ENCODE measurements at regions not wholly inside any gene's neighbourhood (a gene's known extent, or its start where the extent isn't known, plus 50 kb on each side); places are given as distances from the start of the nearest gene placed in this dataset.
A peak's percentile ranks its signal among the peaks of the same experiment; 100 is the strongest.

DNA sequence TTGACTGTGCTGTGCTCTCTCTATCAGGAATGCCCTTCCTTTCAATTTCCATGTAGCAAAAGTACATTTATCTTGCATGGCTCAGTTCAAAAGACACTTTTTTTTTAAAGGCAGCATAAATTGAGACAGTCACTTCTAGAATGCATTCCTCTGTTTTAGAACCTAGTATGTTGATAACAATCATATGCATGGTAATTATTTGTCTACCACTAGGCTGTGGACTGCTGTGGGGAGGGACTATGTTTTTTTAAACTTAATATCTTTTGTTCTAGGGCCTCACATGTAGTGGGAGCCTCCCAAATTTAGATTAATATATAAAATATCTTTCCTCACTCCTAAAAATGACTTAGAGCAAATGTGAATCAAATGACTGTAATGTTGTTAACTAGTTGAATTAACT, 269.9 kb downstream of the MEIS1 start:
- no peak overlapping the region for H3K4me3 ChIP-seq (ENCODE audit: low read length)
- no peaks in the 10 kb centered on the region for H3K9me3 ChIP-seq (ENCODE audit: control insufficient read depth, low read length)
- no peaks in the 10 kb centered on the region for H3K9me3 Mint-ChIP-seq
- no peaks in the 10 kb centered on the region for H3K27me3 Mint-ChIP-seq (ENCODE audit: insufficient read depth)
- H3K4me1 Mint-ChIP-seq: peaks cover 8% of the 10 kb centered on the region
- TF ChIP-seq, protein P1, sequence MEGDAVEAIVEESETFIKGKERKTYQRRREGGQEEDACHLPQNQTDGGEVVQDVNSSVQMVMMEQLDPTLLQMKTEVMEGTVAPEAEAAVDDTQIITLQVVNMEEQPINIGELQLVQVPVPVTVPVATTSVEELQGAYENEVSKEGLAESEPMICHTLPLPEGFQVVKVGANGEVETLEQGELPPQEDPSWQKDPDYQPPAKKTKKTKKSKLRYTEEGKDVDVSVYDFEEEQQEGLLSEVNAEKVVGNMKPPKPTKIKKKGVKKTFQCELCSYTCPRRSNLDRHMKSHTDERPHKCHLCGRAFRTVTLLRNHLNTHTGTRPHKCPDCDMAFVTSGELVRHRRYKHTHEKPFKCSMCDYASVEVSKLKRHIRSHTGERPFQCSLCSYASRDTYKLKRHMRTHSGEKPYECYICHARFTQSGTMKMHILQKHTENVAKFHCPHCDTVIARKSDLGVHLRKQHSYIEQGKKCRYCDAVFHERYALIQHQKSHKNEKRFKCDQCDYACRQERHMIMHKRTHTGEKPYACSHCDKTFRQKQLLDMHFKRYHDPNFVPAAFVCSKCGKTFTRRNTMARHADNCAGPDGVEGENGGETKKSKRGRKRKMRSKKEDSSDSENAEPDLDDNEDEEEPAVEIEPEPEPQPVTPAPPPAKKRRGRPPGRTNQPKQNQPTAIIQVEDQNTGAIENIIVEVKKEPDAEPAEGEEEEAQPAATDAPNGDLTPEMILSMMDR (conservative IDR thresholded peaks at IDR 0.05): no peak
- H3K4me3 Mint-ChIP-seq: no peak overlapping the region
- no peak for DNase-seq
- no peaks in the 10 kb centered on the region for H3K36me3 ChIP-seq (ENCODE audit: control insufficient read depth, insufficient read depth, low read length)
- no peak overlapping the region for H3K27ac ChIP-seq (ENCODE audit: low read depth, low read length)
- no peaks in the 10 kb centered on the region for H3K36me3 Mint-ChIP-seq (ENCODE audit: low read depth)
- H3K27ac Mint-ChIP-seq: no peak overlapping the region
- no peaks in the 10 kb centered on the region for H3K27me3 ChIP-seq (ENCODE audit: control insufficient read depth, insufficient read depth, low read length, poor library complexity, severe bottlenecking)
- no peak overlapping the region for H3K9ac ChIP-seq (ENCODE audit: extremely low read depth, low read length, poor library complexity, severe bottlenecking)
- no peaks in the 10 kb centered on the region for H3K4me1 ChIP-seq (ENCODE audit: control insufficient read depth, insufficient read depth, low read length)

DNA sequence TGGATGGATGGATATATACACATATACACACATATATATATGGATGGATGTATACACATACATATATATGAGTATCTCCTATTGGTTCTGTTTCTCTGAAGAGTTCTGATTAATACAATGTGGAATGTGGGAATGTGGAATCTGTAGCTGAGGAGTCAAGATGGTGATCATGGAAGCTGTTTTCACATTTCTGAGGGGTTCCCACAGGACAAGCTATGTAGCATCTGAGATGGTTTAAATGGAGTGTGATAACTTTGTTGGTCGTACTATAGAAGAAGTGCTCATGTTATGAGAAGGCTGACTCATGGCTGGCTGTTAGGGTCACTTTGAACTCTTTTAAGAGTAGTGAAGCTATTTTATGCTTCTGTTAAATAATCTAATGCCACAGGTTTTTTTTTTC, 279.7 kb downstream of the MEIS1 start:
- Histone ChIP-seq H3K9me3 (ENCODE audit: control insufficient read depth, low read length) (no peaks in the 10 kb centered on the region), H3K27me3 (ENCODE audit: control insufficient read depth, insufficient read depth, low read length, poor library complexity, severe bottlenecking) (no peaks in the 10 kb centered on the region), H3K36me3 (ENCODE audit: control insufficient read depth, insufficient read depth, low read length) (no peaks in the 10 kb centered on the region), H3K4me1 (ENCODE audit: control insufficient read depth, insufficient read depth, low read length) (no peaks in the 10 kb centered on the region), H3K9ac (ENCODE audit: extremely low read depth, low read length, poor library complexity, severe bottlenecking) (no peak overlapping the region), H3K27ac (ENCODE audit: low read depth, low read length) (no peak overlapping the region), H3K4me3 (ENCODE audit: low read length) (no peak overlapping the region)
- Mint-ChIP-seq H3K27me3 (ENCODE audit: insufficient read depth) (peaks cover 3% of the 10 kb centered on the region), H3K9me3 (no peaks in the 10 kb centered on the region), H3K4me3 (no peak overlapping the region), H3K27ac (no peak overlapping the region), H3K36me3 (ENCODE audit: low read depth) (no peaks in the 10 kb centered on the region), H3K4me1 (peaks cover 5% of the 10 kb centered on the region)
- 88 to 100% methylated on average over 1 of the region's 1 CpG for WGBS, 2 experiments (ENCODE audit: insufficient coverage in 1 of 2, insufficient read length in 1 of 2)
- DNase-seq: no peak
- TF ChIP-seq, protein P1 (conservative IDR thresholded peaks at IDR 0.05): no peak

DNA sequence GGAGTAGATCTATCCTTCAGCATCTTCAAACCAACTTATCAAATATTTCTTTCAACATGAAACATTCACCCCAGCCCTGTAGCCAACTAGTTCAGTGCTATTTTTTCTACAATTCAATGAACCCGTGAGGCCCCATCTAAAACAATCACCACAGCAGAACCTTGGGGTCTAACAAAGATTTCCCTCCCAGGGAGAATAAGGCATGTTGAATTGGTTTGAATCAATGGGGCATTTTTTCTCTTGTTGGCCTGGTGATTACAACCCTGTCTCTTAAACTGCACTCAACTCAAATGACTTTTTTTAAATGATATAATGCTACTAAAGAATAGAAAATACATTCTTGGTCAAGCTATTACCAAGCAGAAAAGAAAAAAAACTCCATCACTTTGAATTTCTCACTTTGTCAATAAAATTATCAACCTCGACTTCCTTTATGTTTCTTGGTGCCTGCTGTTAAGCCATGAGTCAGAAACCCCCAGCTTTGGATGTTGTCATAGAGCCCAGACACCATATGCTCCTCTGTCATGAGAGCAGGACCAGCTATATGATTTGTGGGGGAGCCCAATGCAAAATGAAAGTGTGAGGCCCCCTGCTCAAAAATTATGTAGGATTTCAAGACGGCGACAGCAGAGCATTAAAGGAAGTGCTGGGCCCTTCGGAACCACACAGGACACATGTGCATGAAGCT, 282.4 kb downstream of the MEIS1 start:
- Histone ChIP-seq H3K4me3 (ENCODE audit: low read length) (no peak overlapping the region), H3K27ac (ENCODE audit: low read depth, low read length) (peak overlapping the region; percentile 72), H3K4me1 (ENCODE audit: control insufficient read depth, insufficient read depth, low read length) (no peaks in the 10 kb centered on the region), H3K27me3 (ENCODE audit: control insufficient read depth, insufficient read depth, low read length, poor library complexity, severe bottlenecking) (no peaks in the 10 kb centered on the region), H3K9ac (ENCODE audit: extremely low read depth, low read length, poor library complexity, severe bottlenecking) (no peak overlapping the region), H3K36me3 (ENCODE audit: control insufficient read depth, insufficient read depth, low read length) (no peaks in the 10 kb centered on the region), H3K9me3 (ENCODE audit: control insufficient read depth, low read length) (no peaks in the 10 kb centered on the region)
- no peak overlapping the region for H3K27ac Mint-ChIP-seq
- 84 to 88% methylated on average over 3 to 5 of the region's 5 CpGs for WGBS, 2 experiments (ENCODE audit: insufficient coverage in 1 of 2, insufficient read length in 1 of 2)
- H3K4me1 Mint-ChIP-seq: peaks cover 5% of the 10 kb centered on the region
- peaks cover 3% of the 10 kb centered on the region for H3K27me3 Mint-ChIP-seq (ENCODE audit: insufficient read depth)
- TF ChIP-seq, protein P1 (conservative IDR thresholded peaks at IDR 0.05): no peak
- H3K9me3 Mint-ChIP-seq: peaks cover 3% of the 10 kb centered on the region
- H3K36me3 Mint-ChIP-seq (ENCODE audit: low read depth): no peaks in the 10 kb centered on the region
- no peak for DNase-seq
- no peak overlapping the region for H3K4me3 Mint-ChIP-seq
